ENCODE measurements at regions not wholly inside any gene's neighbourhood (a gene's known extent, or its start where the extent isn't known, plus 50 kb on each side); places are given as distances from the start of the nearest gene placed in this dataset.

- Histone ChIP-seq H3K36me3 (ENCODE audit: control insufficient read depth, insufficient read depth, low read length) (no peaks in the 10 kb centered on the region), H3K4me3 (replicated peaks in 1 of 4; ENCODE audit: control extremely low read depth in 1 of 4, insufficient read depth in 1 of 4, low read depth in 3 of 4, low read length in 4 of 4) (no peak overlapping the region), H3K9ac (ENCODE audit: insufficient read depth, low read length) (no peak overlapping the region), H3K4me1 (ENCODE audit: control insufficient read depth, extremely low read depth, insufficient read depth, low read length) (no peaks in the 10 kb centered on the region), H4K20me1 (ENCODE audit: control insufficient read depth, extremely low read depth, insufficient read depth, low read length) (no peaks in the 10 kb centered on the region), H2AFZ (ENCODE audit: low read length) (no peak overlapping the region), H3K9me3 (ENCODE audit: control insufficient read depth, insufficient read depth, low read depth, low read length) (no peaks in the 10 kb centered on the region), H3K79me2 (ENCODE audit: control insufficient read depth, insufficient read depth, low read length) (no peaks in the 10 kb centered on the region), H3K27me3 (ENCODE audit: control insufficient read depth, insufficient read depth, low read length) (no peaks in the 10 kb centered on the region), H3K4me2 (ENCODE audit: extremely low read depth, insufficient read depth, low read length) (no peak overlapping the region), H3K27ac (ENCODE audit: insufficient read depth, low read length) (no peak overlapping the region)
- TF ChIP-seq CTCF (conservative IDR thresholded peaks at IDR 0.05 in 1 of 2, IDR thresholded peaks at IDR 0.05 in 1 of 2; ENCODE audit: low read depth in 1 of 2, low read length in 2 of 2): no peak
- no peak for TF ChIP-seq EZH2 (IDR thresholded peaks at IDR 0.05; ENCODE audit: low read length, missing control alignments)
- DNase-seq (ENCODE audit: low read depth in 2 of 2): peak in 1 of 2 donors; percentile 1
These were observed 108.2 kb upstream of the RBBP6 start for GRCh38 chr16:24430954-24431760.

- H3K27me3 ChIP-seq (ENCODE audit: control insufficient read depth, insufficient read depth, low read length): no peaks in the 10 kb centered on the region
- DNase-seq (ENCODE audit: low read depth in 2 of 2): no peak
- no peaks in the 10 kb centered on the region for H4K20me1 ChIP-seq (ENCODE audit: control insufficient read depth, extremely low read depth, insufficient read depth, low read length)
- no peaks in the 10 kb centered on the region for H3K36me3 ChIP-seq (ENCODE audit: control insufficient read depth, insufficient read depth, low read length)
- no peak overlapping the region for H3K27ac ChIP-seq (ENCODE audit: insufficient read depth, low read length)
- no peak for TF ChIP-seq EZH2 (IDR thresholded peaks at IDR 0.05; ENCODE audit: low read length, missing control alignments)
- no peaks in the 10 kb centered on the region for H3K4me1 ChIP-seq (ENCODE audit: control insufficient read depth, extremely low read depth, insufficient read depth, low read length)
- H2AFZ ChIP-seq (ENCODE audit: low read length): no peak overlapping the region
- H3K4me3 ChIP-seq (replicated peaks in 1 of 4; ENCODE audit: control extremely low read depth in 1 of 4, insufficient read depth in 1 of 4, low read depth in 3 of 4, low read length in 4 of 4): no peak overlapping the region
- H3K9me3 ChIP-seq (ENCODE audit: control insufficient read depth, insufficient read depth, low read depth, low read length): no peaks in the 10 kb centered on the region
- H3K4me2 ChIP-seq (ENCODE audit: extremely low read depth, insufficient read depth, low read length): no peak overlapping the region
- H3K79me2 ChIP-seq (ENCODE audit: control insufficient read depth, insufficient read depth, low read length): no peaks in the 10 kb centered on the region
- H3K9ac ChIP-seq (ENCODE audit: insufficient read depth, low read length): no peak overlapping the region
These were observed 105.7 kb upstream of the RBBP6 start for GRCh38 chr16:24433706-24434105.

GRCh38 chr16:24440306-24440705, 99.1 kb upstream of the RBBP6 start:
- TF ChIP-seq CTCF (conservative IDR thresholded peaks at IDR 0.05 in 1 of 2, IDR thresholded peaks at IDR 0.05 in 1 of 2; ENCODE audit: low read depth in 1 of 2, low read length in 2 of 2) (no peak), EZH2 (IDR thresholded peaks at IDR 0.05; ENCODE audit: low read length, missing control alignments) (no peak)
- Histone ChIP-seq H3K27me3 (ENCODE audit: control insufficient read depth, insufficient read depth, low read length) (no peaks in the 10 kb centered on the region), H3K4me1 (ENCODE audit: control insufficient read depth, extremely low read depth, insufficient read depth, low read length) (no peaks in the 10 kb centered on the region), H2AFZ (ENCODE audit: low read length) (no peak overlapping the region), H3K36me3 (ENCODE audit: control insufficient read depth, insufficient read depth, low read length) (no peaks in the 10 kb centered on the region), H3K27ac (ENCODE audit: insufficient read depth, low read length) (no peak overlapping the region), H3K79me2 (ENCODE audit: control insufficient read depth, insufficient read depth, low read length) (no peaks in the 10 kb centered on the region), H3K4me2 (ENCODE audit: extremely low read depth, insufficient read depth, low read length) (no peak overlapping the region), H3K9me3 (ENCODE audit: control insufficient read depth, insufficient read depth, low read depth, low read length) (no peaks in the 10 kb centered on the region), H4K20me1 (ENCODE audit: control insufficient read depth, extremely low read depth, insufficient read depth, low read length) (no peaks in the 10 kb centered on the region), H3K4me3 (replicated peaks in 1 of 4; ENCODE audit: control extremely low read depth in 1 of 4, insufficient read depth in 1 of 4, low read depth in 3 of 4, low read length in 4 of 4) (no peak overlapping the region), H3K9ac (ENCODE audit: insufficient read depth, low read length) (no peak overlapping the region)
- no peak for DNase-seq (ENCODE audit: low read depth in 2 of 2)
